GM12878 (cell line): ENCODE measurements at regions not wholly inside any gene's neighbourhood (a gene's known extent, or its start where the extent isn't known, plus 50 kb on each side); places are given as distances from the start of the nearest gene placed in this dataset.

Experiments used
- ASH2L ChIP-seq: fragments of 300-600, 200-600 bp; sonication (generic); IDR thresholded peaks from 2 replicates; pipeline ENCODE4 v1.6.1; 2017; ENCODE audit warnings: low read depth, mild to moderate bottlenecking, borderline replicate concordance
- CTCF ChIP-seq, 3 experiments: IDR thresholded peaks in 2 of 3; conservative IDR thresholded peaks in 1 of 3; 2 replicates each; pipeline ENCODE4 v1.5.1; 2011; ENCODE audit warnings: low read depth in 3 of 3, low read length in 3 of 3, mild to moderate bottlenecking in 3 of 3, control low read depth in 2 of 3, moderate library complexity in 2 of 3, inconsistent platforms in 1 of 3, mixed read lengths in 1 of 3; ENCODE audit not compliant: control insufficient read depth in 2 of 3, insufficient read depth in 1 of 3; ENCODE audit errors: extremely low read depth in 1 of 3
- MAX ChIP-seq: IDR thresholded peaks from 2 replicates; pipeline ENCODE4 v1.6.1; 2012; ENCODE audit warnings: low read depth, low read length, improper control_type of control experiment
- SREBF1 ChIP-seq: IDR thresholded peaks from 2 replicates; pipeline ENCODE4 v1.6.1; 2012; ENCODE audit warnings: mild to moderate bottlenecking, low read length
- USF1 ChIP-seq: IDR thresholded peaks from 2 replicates; pipeline ENCODE4 v1.6.1; 2011; ENCODE audit warnings: borderline replicate concordance, low read depth, mild to moderate bottlenecking, moderate library complexity, mixed read lengths, low read length; ENCODE audit not compliant: insufficient read depth; ENCODE audit errors: extremely low read length
- YY1 ChIP-seq: IDR thresholded peaks from 2 replicates; pipeline ENCODE4 v1.6.1; 2011; ENCODE audit warnings: low read depth, mild to moderate bottlenecking, low read length
- ZNF24 ChIP-seq: fragments of 450-650 bp; IDR thresholded peaks from 2 replicates; pipeline ENCODE4 v1.6.1; 2017; ENCODE audit warnings: antibody characterized with exemption, mild to moderate bottlenecking
- ZNF274 ChIP-seq: IDR thresholded peaks from one replicate; pipeline ENCODE4 v1.8.0; 2011; ENCODE audit not compliant: insufficient read length, insufficient read depth
- TF ChIP-seq, protein P1 (sequence below): fragments of 450-650 bp; IDR thresholded peaks from 2 replicates; pipeline ENCODE4 v1.6.1; 2017; ENCODE audit warnings: mild to moderate bottlenecking, low read depth, inconsistent platforms; ENCODE audit not compliant: poor library complexity, severe bottlenecking
- TF ChIP-seq, protein P2 (sequence below): fragments of 450-650 bp; IDR thresholded peaks from 2 replicates; pipeline ENCODE4 v1.6.1; 2017; ENCODE audit warnings: borderline replicate concordance
- TF ChIP-seq, protein P3 (sequence below): fragments of 450-650 bp; IDR thresholded peaks from 2 replicates; pipeline ENCODE4 v1.6.1; 2018; ENCODE audit warnings: borderline replicate concordance, mild to moderate bottlenecking; ENCODE audit not compliant: partially characterized antibody

DNA sequence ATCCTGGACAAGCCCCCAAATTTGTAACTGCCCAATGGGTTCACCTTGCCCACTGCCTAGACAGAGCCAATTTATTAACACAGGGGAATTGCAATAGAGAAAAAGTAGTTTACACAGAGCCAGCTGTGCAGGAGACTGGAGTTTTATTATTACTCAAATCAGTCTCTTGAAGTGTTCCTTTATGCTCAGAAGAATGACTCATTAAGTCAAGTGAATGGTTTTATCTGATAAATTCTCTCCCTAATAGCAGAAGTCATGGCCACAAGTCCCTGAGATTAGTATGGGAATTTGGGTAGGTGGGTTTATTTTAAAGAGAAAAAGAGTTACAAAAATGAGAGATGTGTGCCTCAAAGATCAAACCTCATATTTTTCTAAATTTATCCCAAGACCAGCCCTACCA is 122.8 kb upstream of the NUDT4 start:
- TF ChIP-seq, protein P1, sequence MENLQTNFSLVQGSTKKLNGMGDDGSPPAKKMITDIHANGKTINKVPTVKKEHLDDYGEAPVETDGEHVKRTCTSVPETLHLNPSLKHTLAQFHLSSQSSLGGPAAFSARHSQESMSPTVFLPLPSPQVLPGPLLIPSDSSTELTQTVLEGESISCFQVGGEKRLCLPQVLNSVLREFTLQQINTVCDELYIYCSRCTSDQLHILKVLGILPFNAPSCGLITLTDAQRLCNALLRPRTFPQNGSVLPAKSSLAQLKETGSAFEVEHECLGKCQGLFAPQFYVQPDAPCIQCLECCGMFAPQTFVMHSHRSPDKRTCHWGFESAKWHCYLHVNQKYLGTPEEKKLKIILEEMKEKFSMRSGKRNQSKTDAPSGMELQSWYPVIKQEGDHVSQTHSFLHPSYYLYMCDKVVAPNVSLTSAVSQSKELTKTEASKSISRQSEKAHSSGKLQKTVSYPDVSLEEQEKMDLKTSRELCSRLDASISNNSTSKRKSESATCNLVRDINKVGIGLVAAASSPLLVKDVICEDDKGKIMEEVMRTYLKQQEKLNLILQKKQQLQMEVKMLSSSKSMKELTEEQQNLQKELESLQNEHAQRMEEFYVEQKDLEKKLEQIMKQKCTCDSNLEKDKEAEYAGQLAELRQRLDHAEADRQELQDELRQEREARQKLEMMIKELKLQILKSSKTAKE, result no peak
- TF ChIP-seq USF1 (no peak), ASH2L (no peak), ZNF24 (no peak), SREBF1 (no peak), ZNF274 (no peak), MAX (no peak), YY1 (no peak), CTCF (IDR thresholded peaks at IDR 0.05 in 2 of 3, conservative IDR thresholded peaks at IDR 0.05 in 1 of 3; ENCODE audit: control insufficient read depth in 2 of 3, extremely low read depth in 1 of 3, insufficient read depth in 1 of 3, low read depth in 3 of 3, low read length in 3 of 3) (no peak)
- TF ChIP-seq, protein P2, sequence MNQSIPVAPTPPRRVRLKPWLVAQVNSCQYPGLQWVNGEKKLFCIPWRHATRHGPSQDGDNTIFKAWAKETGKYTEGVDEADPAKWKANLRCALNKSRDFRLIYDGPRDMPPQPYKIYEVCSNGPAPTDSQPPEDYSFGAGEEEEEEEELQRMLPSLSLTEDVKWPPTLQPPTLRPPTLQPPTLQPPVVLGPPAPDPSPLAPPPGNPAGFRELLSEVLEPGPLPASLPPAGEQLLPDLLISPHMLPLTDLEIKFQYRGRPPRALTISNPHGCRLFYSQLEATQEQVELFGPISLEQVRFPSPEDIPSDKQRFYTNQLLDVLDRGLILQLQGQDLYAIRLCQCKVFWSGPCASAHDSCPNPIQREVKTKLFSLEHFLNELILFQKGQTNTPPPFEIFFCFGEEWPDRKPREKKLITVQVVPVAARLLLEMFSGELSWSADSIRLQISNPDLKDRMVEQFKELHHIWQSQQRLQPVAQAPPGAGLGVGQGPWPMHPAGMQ, result no peak
- TF ChIP-seq, protein P3, sequence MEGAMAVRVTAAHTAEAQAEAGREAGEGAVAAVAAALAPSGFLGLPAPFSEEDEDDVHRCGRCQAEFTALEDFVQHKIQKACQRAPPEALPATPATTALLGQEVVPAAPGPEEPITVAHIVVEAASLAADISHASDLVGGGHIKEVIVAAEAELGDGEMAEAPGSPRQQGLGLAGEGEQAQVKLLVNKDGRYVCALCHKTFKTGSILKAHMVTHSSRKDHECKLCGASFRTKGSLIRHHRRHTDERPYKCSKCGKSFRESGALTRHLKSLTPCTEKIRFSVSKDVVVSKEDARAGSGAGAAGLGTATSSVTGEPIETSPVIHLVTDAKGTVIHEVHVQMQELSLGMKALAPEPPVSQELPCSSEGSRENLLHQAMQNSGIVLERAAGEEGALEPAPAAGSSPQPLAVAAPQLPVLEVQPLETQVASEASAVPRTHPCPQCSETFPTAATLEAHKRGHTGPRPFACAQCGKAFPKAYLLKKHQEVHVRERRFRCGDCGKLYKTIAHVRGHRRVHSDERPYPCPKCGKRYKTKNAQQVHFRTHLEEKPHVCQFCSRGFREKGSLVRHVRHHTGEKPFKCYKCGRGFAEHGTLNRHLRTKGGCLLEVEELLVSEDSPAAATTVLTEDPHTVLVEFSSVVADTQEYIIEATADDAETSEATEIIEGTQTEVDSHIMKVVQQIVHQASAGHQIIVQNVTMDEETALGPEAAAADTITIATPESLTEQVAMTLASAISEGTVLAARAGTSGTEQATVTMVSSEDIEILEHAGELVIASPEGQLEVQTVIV, result no peak
